ENCODE measurements at regions not wholly inside any gene's neighbourhood (a gene's known extent, or its start where the extent isn't known, plus 50 kb on each side); places are given as distances from the start of the nearest gene placed in this dataset.

- TF ChIP-seq CTCF (CRISPR knock-in tag; IDR thresholded peaks at IDR 0.05) (no peak), KLF16 (CRISPR knock-in tag; IDR thresholded peaks at IDR 0.05) (no peak), ZFP82 (CRISPR knock-in tag; IDR thresholded peaks at IDR 0.05; ENCODE audit: borderline replicate concordance) (no peak), ZZZ3 (CRISPR knock-in tag; IDR thresholded peaks at IDR 0.05; ENCODE audit: borderline replicate concordance) (no peak), KMT2B (CRISPR knock-in tag; IDR thresholded peaks at IDR 0.05) (no peak), ZNF530 (CRISPR knock-in tag; IDR thresholded peaks at IDR 0.05; ENCODE audit: low read depth) (no peak), ZBTB10 (CRISPR knock-in tag; IDR thresholded peaks at IDR 0.05; ENCODE audit: borderline replicate concordance) (no peak), EP300 (IDR thresholded peaks at IDR 0.05; ENCODE audit: low read depth in 2 of 2, low read length in 2 of 2) (no peak), EP300 (CRISPR knock-in tag; IDR thresholded peaks at IDR 0.05; ENCODE audit: borderline replicate concordance) (no peak), PRDM10 (CRISPR knock-in tag; IDR thresholded peaks at IDR 0.05; ENCODE audit: low read depth) (no peak), NFE2 (CRISPR knock-in tag; IDR thresholded peaks at IDR 0.05) (no peak), ZBTB43 (CRISPR knock-in tag; conservative IDR thresholded peaks at IDR 0.05) (no peak), SMAD1 (CRISPR knock-in tag; IDR thresholded peaks at IDR 0.05; ENCODE audit: borderline replicate concordance, low read depth) (no peak)
Measured at GRCh38 chr5:143653256-143653655, 158.7 kb upstream of the HMHB1 start.

Data from HepG2 (cell line).